ENCODE measurements at regions not wholly inside any gene's neighbourhood (a gene's known extent, or its start where the extent isn't known, plus 50 kb on each side); places are given as distances from the start of the nearest gene placed in this dataset.
A peak's percentile ranks its signal among the peaks of the same experiment; 100 is the strongest.
"Not testable (repeated sequence)": the region's sequence is repeated elsewhere in the genome, so short reads cannot be mapped to it uniquely, and the experiment has no call there.

DNA sequence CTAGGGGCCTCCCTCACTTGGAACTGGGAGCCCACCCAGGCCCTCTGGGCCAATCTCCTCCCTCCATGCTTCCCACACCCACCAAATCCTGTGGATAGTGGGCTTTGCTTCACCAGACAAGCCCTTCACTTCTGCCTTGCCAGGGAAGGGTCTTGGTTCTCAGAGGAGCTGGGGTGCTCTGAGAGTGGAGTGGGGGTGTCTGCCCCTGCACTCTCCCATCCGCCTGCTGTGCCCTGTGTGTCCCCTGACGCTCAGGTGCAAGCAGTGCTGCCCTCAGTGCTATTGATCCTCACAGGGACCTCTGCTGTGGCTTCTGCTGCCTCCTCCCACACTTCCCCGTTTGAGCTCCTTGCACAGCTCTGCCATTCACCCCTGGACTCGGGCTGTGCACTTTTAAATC is 117.3 kb upstream of the NKX1-1 start:
- DNase-seq (peak in 2 of 3 donors; percentile 10 to 25), ATAC-seq (no peak)
- Histone ChIP-seq H3K36me3 (ENCODE audit: low read depth) (no peaks in the 10 kb centered on the region), H3K4me1 (ENCODE audit: low read depth) (peaks cover 2% of the 10 kb centered on the region), H3K4me3 (no peak overlapping the region), H3K9me3 (no peaks in the 10 kb centered on the region)
- intact Hi-C loops (cut with DNase I, micrococcal nuclease) = no loop called here
- TF ChIP-seq, protein P1, sequence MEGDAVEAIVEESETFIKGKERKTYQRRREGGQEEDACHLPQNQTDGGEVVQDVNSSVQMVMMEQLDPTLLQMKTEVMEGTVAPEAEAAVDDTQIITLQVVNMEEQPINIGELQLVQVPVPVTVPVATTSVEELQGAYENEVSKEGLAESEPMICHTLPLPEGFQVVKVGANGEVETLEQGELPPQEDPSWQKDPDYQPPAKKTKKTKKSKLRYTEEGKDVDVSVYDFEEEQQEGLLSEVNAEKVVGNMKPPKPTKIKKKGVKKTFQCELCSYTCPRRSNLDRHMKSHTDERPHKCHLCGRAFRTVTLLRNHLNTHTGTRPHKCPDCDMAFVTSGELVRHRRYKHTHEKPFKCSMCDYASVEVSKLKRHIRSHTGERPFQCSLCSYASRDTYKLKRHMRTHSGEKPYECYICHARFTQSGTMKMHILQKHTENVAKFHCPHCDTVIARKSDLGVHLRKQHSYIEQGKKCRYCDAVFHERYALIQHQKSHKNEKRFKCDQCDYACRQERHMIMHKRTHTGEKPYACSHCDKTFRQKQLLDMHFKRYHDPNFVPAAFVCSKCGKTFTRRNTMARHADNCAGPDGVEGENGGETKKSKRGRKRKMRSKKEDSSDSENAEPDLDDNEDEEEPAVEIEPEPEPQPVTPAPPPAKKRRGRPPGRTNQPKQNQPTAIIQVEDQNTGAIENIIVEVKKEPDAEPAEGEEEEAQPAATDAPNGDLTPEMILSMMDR (IDR thresholded peaks at IDR 0.05) = no peak

DNA sequence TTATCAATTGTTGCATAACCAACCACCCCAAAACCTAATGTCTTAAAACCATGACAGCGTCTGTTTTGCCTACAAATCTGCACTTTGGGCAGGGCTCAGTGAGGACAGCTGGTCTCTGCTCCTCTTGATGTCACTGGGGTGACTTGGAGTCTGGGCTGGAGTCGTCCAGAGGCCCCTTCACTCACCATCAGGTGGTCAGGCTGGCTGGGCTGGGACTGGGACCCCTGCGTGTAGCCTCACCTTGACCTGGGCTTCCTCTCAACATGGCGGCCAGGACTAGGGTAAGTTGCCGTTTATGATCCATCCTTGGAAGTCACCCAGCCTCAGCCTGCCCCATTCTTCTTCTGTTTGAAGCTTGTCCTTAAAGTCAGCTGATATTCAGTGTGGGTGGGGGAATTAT is 116.8 kb upstream of the NKX1-1 start:
- H3K4me3 ChIP-seq = no peak overlapping the region
- DNase-seq = peak in 2 of 3 donors; percentile 10 to 32
- no peaks in the 10 kb centered on the region for H3K9me3 ChIP-seq
- H3K4me1 ChIP-seq (ENCODE audit: low read depth) = peaks cover 2% of the 10 kb centered on the region
- no peak for ATAC-seq
- no peaks in the 10 kb centered on the region for H3K36me3 ChIP-seq (ENCODE audit: low read depth)
- TF ChIP-seq, protein P1 (IDR thresholded peaks at IDR 0.05) = no peak
- intact Hi-C loops (cut with DNase I, micrococcal nuclease) = no loop called here

DNA sequence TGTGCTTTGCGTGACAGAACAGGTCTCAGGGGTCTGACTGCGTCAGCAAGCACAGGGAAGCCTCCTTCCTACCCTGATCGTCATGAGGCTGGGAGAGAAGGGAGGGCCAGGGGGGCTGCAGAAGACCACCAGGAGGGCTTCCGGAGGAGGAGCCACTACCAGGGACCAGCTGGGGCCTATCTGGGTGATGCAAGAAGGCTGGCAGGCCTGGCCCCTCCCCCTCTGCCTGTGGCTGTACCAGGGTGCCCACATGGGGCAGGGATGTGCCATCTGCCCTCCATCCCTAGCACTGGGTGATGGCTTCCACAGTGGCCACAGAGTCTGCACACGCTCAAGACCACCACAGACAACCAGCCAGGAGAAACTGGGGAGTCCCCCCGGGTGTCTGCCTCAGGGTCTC is 116.4 kb upstream of the NKX1-1 start:
- intact Hi-C loops (cut with DNase I, micrococcal nuclease) = no loop called here
- TF ChIP-seq, protein P1 (IDR thresholded peaks at IDR 0.05) = no peak
- peaks cover 2% of the 10 kb centered on the region for H3K4me1 ChIP-seq (ENCODE audit: low read depth)
- H3K4me3 ChIP-seq = no peak overlapping the region
- H3K9me3 ChIP-seq = no peaks in the 10 kb centered on the region
- ATAC-seq (no peak), DNase-seq (peak in 1 of 3 donors; percentile 20)
- H3K36me3 ChIP-seq (ENCODE audit: low read depth) = no peaks in the 10 kb centered on the region

DNA sequence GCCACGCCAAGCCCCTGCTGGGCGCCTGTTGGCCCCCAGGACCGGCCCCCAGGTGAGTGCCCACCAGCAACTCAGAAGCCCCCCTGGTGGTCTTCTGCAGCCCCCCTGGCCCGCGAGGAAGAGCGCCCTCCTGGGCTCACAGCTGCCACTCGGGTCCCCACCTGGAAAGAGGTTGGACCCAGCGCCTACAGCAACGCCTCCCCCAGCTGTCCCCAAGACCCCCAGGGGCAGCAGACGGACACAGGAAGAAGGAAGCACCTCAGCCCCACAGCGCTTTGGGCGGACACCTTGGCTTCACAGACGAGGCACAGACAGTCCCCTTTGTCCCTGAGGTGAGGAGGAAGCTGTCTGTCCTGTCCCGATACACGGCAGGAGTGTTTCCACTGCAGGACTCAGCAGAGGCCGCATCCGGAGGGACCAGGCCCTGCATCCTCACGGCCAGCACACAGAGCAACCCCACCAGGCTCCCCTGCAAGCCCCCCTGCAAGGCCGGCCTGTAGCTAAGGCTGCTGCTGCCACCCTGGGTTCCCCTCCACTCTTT is 115.6 kb upstream of the NKX1-1 start:
- Histone ChIP-seq H3K4me1 (ENCODE audit: low read depth) (peaks cover 2% of the 10 kb centered on the region), H3K36me3 (ENCODE audit: low read depth) (no peaks in the 10 kb centered on the region), H3K9me3 (no peaks in the 10 kb centered on the region), H3K4me3 (no peak overlapping the region)
- intact Hi-C loops (cut with DNase I, micrococcal nuclease) = no loop called here
- ATAC-seq (no peak), DNase-seq (peak in 1 of 3 donors; percentile 23)
- TF ChIP-seq, protein P1 (IDR thresholded peaks at IDR 0.05) = no peak

DNA sequence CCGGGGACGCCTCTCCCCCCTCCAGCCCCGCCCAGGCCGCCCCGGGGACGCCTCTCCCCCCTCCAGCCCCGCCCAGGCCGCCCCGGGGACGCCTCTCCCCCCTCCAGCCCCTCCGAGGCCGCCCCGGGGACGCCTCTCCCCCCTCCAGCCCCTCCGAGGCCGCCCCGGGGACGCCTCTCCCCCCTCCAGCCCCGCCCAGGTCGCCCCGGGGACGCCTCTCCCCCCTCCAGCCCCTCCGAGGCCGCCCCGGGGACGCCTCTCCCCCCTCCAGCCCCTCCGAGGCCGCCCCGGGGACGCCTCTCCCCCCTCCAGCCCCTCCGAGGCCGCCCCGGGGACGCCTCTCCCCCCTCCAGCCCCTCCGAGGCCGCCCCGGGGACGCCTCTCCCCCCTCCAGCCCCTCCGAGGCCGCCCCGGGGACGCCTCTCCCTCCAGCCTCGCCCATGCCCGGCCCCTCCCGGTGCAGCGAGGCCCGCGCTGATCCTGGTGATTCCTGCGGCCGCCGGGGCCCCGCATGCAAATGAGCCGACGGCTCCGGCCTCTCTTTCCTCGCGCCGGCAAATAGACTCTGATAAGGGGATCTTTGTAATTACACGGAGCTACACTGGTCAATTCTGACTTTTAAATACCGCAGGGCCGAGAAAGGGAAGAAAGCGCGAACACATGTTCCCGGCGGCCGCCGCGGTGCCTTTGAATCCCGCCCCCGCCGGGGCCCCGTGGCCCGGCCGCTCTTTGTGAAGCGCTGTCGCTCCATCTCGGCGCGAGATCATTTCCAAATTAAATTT is 114.7 kb upstream of the NKX1-1 start:
- H3K9me3 ChIP-seq; H3K4me3 ChIP-seq; H3K4me1 ChIP-seq (ENCODE audit: low read depth); intact Hi-C loops (cut with DNase I, micrococcal nuclease); H3K36me3 ChIP-seq (ENCODE audit: low read depth): not testable (repeated sequence)
- ATAC-seq = peak; percentile 77
- peak; percentile 26 to 57 (median 49) for DNase-seq

DNA sequence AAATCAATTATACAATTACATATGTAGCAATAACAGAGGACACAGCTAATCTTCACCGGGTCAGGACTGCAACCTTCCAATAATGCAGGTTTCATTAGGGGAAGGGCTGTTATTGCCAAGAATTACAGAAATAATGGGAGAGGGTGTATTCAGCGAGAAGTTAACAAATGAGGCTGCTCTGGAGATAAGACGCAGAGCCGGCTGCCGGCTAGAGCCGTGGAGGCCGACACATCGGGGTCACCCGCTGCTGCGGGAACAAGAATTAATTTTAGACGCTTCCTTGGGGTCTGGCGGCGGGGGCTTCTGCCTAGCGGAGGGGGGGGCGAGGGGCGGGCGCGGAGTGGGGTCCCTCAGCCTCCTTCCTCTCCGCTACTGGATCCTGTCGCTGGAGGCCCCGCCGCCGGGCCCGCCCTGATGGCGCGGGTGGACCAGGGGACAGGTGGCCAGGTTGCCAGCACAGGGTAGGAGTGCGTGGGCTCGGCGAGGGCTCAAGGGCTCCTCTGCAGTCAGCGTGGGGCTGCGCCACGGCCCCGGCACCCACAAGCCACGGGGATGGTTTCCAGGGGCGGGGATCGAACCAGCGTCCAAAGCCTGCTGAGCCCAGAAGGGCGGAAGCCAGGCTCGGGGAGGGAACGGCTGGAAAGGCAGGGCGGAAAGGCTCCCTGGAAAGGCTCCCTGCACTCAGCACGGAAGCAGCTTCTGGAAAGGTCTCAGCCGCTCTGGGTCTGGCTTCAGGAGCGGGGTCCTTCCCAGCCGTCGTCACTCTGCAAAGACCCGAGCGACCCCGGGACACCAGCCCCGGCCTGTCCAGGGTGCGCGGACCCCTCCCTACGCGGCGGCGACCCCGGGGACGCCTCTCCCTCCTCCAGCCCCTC is 113.8 kb upstream of the NKX1-1 start:
- H3K4me1 ChIP-seq (ENCODE audit: low read depth) = peaks cover 2% of the 10 kb centered on the region
- no peaks in the 10 kb centered on the region for H3K36me3 ChIP-seq (ENCODE audit: low read depth)
- peak in 2 of 3 donors; percentile 27 to 48 for DNase-seq
- TF ChIP-seq, protein P1 (IDR thresholded peaks at IDR 0.05) = no peak
- intact Hi-C loops (cut with DNase I, micrococcal nuclease) = no loop called here
- ATAC-seq = peak; percentile 32
- H3K9me3 ChIP-seq = no peaks in the 10 kb centered on the region
- no peak overlapping the region for H3K4me3 ChIP-seq
